K562 (cell line): ENCODE measurements at regions not wholly inside any gene's neighbourhood (a gene's known extent, or its start where the extent isn't known, plus 50 kb on each side); places are given as distances from the start of the nearest gene placed in this dataset.

Source experiments
- BRD4 ChIP-seq: fragments of 200-600 bp; sonication (generic); IDR thresholded peaks from 2 replicates; pipeline ENCODE4 v1.6.1; 2017; ENCODE audit warnings: inconsistent platforms
- CHCHD3 ChIP-seq: fragments of 250-450 bp; sonication (Bioruptor Pico); IDR thresholded peaks from 2 replicates; pipeline ENCODE4 v2.1.2; 2022; ENCODE audit warnings: mild to moderate bottlenecking
- CREB1 ChIP-seq, 2 experiments: sonication (generic) in 1 of 2; formaldehyde crosslinking in 1 of 2; IDR thresholded peaks; 2 replicates each; pipeline versions ENCODE4 v1.6.1 to v1.8.0; 2012 to 2022; ENCODE audit warnings: inconsistent platforms in 1 of 2, mild to moderate bottlenecking in 1 of 2, missing genetic modification reagents in 1 of 2, moderate library complexity in 1 of 2
- CTCF ChIP-seq, 3 experiments: IDR thresholded peaks in 2 of 3; conservative IDR thresholded peaks in 1 of 3; 2 replicates each; pipeline ENCODE4 v1.5.1; 2011 to 2012; ENCODE audit warnings: low read length in 3 of 3, mild to moderate bottlenecking in 3 of 3, control low read depth in 2 of 3, improper control_type of control experiment in 1 of 3, inconsistent platforms in 1 of 3, low read depth in 1 of 3, mixed read lengths in 1 of 3, moderate library complexity in 1 of 3; ENCODE audit not compliant: insufficient read depth in 2 of 3
- EGR1 ChIP-seq: fragments of 450-650 bp; conservative IDR thresholded peaks from 2 replicates; pipeline ENCODE4 v1.6.1; 2017; ENCODE audit warnings: mild to moderate bottlenecking
- ETV5 ChIP-seq: sonication (generic); formaldehyde crosslinking; IDR thresholded peaks from 2 replicates; pipeline ENCODE4 v1.4.0; 2020; ENCODE audit warnings: low read depth, mild to moderate bottlenecking, missing genetic modification reagents
- ETV6 ChIP-seq, 3 experiments: fragments of 150-350 bp in 1 of 3; sonication (generic) in 1 of 3; formaldehyde crosslinking in 1 of 3; IDR thresholded peaks; 2 replicates each; pipeline versions ENCODE4 v1.6.1 to v1.8.0; 2014 to 2022; ENCODE audit warnings: borderline replicate concordance in 2 of 3, low read depth in 2 of 3, antibody characterized with exemption in 1 of 3, low read length in 1 of 3, mild to moderate bottlenecking in 1 of 3, missing genetic modification reagents in 1 of 3
- POLR2G ChIP-seq: fragments of 200-400 bp; formaldehyde crosslinking; IDR thresholded peaks from 2 replicates; pipeline ENCODE4 v1.6.1; 2017; ENCODE audit warnings: low read depth, mild to moderate bottlenecking, antibody characterized with exemption, low read length, moderate library complexity
- RFX5 ChIP-seq: IDR thresholded peaks from 2 replicates; pipeline ENCODE4 v1.6.1; 2011; ENCODE audit warnings: low read depth, mild to moderate bottlenecking, improper control_type of control experiment, low read length
- RFX7 ChIP-seq: fragments of 250-450 bp; sonication (Bioruptor Pico); IDR thresholded peaks from 2 replicates; pipeline ENCODE4 v1.5.1; 2021; ENCODE audit warnings: mild to moderate bottlenecking
- ZBTB34 ChIP-seq: fragments of 250-450 bp; sonication (Bioruptor Pico); IDR thresholded peaks from 2 replicates; pipeline ENCODE4 v1.8.0; 2021; ENCODE audit warnings: mild to moderate bottlenecking, moderate library complexity
- TF ChIP-seq, protein P1 (sequence below): fragments of 200-400 bp; formaldehyde crosslinking; IDR thresholded peaks from 2 replicates; pipeline ENCODE4 v1.6.1; 2017; ENCODE audit warnings: mild to moderate bottlenecking, low read depth, low read length, moderate library complexity

DNA sequence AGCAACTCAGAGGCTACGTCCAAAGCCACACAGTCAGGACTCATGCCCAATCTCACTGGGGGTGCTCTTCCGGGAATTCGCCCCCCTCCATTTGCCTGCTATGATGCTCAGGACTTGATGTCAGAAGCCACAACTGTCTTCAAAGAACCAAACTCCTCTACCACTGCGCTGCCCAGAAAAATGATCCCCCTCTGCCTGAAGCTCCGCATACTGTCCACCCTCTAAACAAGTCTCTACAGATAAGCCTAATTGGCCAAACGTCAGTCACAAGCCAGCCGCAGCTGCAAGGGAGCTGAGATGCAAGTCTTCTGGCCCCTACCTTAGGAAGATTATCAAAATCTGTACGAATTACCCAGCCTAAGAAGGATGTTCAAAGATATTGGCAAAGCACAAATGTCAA is 294.6 kb downstream of the BUD13 start:
- TF ChIP-seq RFX5, result no peak
- TF ChIP-seq ZBTB34 (CRISPR knock-in tag), result no peak
- no peak for TF ChIP-seq RFX7 (CRISPR knock-in tag)
- no peak for TF ChIP-seq ETV6 (IDR thresholded peaks at IDR 0.05; ENCODE audit: borderline replicate concordance in 1 of 2, low read depth in 2 of 2, low read length in 1 of 2)
- TF ChIP-seq ETV6 (CRISPR knock-in tag; IDR thresholded peaks at IDR 0.05; ENCODE audit: borderline replicate concordance), result no peak
- TF ChIP-seq CHCHD3 (CRISPR knock-in tag), result no peak
- no peak for TF ChIP-seq CTCF (IDR thresholded peaks at IDR 0.05 in 2 of 3, conservative IDR thresholded peaks at IDR 0.05 in 1 of 3; ENCODE audit: insufficient read depth in 2 of 3, low read depth in 1 of 3, low read length in 3 of 3)
- TF ChIP-seq BRD4, result no peak
- no peak for TF ChIP-seq ETV5 (CRISPR knock-in tag)
- TF ChIP-seq, protein P1, sequence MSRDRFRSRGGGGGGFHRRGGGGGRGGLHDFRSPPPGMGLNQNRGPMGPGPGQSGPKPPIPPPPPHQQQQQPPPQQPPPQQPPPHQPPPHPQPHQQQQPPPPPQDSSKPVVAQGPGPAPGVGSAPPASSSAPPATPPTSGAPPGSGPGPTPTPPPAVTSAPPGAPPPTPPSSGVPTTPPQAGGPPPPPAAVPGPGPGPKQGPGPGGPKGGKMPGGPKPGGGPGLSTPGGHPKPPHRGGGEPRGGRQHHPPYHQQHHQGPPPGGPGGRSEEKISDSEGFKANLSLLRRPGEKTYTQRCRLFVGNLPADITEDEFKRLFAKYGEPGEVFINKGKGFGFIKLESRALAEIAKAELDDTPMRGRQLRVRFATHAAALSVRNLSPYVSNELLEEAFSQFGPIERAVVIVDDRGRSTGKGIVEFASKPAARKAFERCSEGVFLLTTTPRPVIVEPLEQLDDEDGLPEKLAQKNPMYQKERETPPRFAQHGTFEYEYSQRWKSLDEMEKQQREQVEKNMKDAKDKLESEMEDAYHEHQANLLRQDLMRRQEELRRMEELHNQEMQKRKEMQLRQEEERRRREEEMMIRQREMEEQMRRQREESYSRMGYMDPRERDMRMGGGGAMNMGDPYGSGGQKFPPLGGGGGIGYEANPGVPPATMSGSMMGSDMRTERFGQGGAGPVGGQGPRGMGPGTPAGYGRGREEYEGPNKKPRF, result no peak
- no peak for TF ChIP-seq CREB1 (IDR thresholded peaks at IDR 0.05)
- TF ChIP-seq CREB1 (CRISPR knock-in tag; IDR thresholded peaks at IDR 0.05), result no peak
- TF ChIP-seq POLR2G, result no peak
- no peak for TF ChIP-seq EGR1
